NCI-H446 treated with DMSO at 0.1 percent for 48 hours (cell line): ENCODE measurements at regions not wholly inside any gene's neighbourhood (a gene's known extent, or its start where the extent isn't known, plus 50 kb on each side); places are given as distances from the start of the nearest gene placed in this dataset.
"Not testable (repeated sequence)": the region's sequence is repeated elsewhere in the genome, so short reads cannot be mapped to it uniquely, and the experiment has no call there.

ENCODE experiments used
- DNase-seq: peaks from one replicate; lab custom pipeline; 2025; lab: John Stamatoyannopoulos, UW

DNA sequence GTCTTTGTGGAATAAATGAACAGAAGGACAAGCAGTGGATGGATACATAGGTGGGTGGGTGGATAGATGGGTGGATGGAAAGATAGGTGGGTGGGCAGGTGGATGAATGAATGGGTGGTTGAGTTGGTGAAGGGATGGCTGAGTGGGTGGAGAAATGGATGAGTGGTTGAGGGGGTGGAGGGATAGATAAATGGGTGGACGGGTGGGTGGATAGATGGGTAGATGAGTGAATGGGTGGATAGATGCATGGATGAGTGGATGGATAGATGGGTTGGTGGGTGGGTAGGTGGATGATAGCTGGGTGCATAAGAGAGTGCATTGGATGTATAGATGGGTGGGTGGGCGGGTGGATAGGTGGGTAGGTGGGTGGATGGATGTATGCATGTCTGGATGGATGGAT lies 63.5 kb downstream of the UNC93B1 start:
- not testable (repeated sequence) for DNase-seq

DNA sequence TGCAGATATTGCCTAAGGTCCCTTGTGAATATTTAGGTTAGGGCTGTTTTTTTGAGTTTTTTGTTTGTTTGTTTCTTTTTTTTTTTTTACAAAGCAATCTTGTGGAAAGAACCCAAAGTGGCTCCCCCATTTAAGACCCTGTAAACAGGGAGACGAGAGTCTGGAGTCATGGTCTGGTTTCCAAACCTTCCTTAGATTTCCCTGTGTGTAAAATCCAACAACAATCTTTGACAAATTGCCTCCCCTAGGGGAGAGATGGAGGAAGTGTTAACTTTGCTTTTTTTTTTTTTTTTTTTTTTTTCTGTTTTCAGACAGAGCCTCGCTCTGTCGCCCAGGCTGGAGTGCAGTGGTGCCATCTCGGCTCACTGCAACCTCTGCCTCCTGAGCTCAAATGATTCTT lies 64.9 kb downstream of the UNC93B1 start:
- DNase-seq = not testable (repeated sequence)

DNA sequence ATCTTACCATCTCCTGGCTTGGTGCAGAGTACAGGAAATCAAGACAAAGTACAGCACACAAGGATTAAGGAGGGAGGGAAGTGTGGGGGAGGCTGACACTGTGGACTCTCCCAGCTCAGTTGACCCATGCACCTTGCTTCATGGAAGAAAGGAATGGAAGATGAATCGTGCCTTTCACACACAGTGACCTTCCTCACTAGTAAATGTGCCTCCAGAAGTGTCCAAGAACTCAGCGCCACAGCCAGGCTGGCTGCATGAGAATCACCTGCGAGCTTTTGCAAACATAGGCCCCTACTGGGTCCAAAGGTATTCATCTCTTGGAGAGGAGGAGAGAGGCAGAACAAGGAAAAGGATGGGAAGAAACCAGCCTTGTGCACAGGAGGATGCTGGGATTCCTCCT lies 65.5 kb downstream of the UNC93B1 start:
- DNase-seq = not testable (repeated sequence)

GRCh38 chr11:67923565-67923964 lies 80.3 kb downstream of the UNC93B1 start:
- DNase-seq = not testable (repeated sequence)

DNA sequence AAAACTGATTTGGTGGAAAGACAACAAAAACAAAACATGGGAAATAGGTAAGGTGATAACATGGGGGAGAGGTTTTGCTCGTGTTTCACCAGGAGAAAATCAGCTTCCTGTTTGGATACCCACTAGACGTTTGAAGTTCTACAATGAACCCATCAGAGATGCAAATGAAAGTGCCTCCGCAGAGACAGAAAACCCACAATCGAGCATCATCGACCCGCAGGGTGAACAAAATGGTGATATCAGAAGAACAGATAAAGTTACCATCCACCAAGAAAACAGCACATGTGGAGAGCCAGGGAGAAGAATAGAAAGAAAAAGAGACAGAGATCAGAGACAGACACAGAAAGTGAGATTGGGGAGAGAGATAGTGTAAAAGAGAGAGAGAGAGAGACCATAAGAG lies 83.4 kb downstream of the UNC93B1 start:
- DNase-seq = not testable (repeated sequence)

DNA sequence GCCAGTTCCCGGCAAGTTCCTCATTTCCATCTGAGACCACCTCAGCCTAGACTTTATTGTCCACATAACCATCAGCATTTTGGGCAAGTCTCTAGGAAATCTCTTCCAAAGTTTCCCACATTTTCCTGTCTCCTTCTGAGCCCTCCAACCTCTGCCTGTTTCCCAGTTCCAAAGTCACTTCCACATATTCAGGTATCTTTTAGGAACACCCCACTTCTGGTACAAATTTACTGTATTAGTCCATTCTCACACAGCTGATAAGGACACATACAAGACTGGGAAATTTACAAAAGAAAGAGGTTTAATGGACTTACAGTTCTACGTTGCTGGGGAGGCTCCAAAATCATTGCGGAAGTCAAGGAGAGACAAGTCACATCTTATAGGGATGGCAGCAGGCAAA lies 91.7 kb downstream of the UNC93B1 start:
- not testable (repeated sequence) for DNase-seq

DNA sequence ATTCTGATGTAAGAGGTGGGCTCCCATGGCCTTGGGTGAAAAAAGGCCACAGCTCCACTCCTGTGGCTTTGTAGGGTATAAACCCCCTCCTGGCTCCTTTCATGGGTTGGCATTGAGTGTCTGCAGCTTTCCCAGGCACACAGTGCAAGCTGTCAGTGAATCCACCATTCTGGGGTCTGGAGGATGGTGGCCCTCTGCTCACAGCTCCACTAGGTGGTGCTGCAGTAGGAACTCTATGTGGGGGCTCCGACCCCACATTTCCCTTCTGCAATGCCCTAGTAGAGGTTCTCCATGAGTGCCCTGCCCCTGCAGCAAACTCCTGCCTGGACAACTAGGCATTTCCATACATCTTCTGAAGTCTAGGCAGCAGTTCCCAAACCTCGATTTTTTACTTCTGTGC lies 92.7 kb downstream of the UNC93B1 start:
- DNase-seq = not testable (repeated sequence)

GRCh38 chr11:67910803-67911202 lies 93.1 kb downstream of the UNC93B1 start:
- not testable (repeated sequence) for DNase-seq

GRCh38 chr11:67906969-67907368 lies 96.9 kb downstream of the UNC93B1 start:
- not testable (repeated sequence) for DNase-seq

- DNase-seq = not testable (repeated sequence)
Measured at GRCh38 chr11:67899462-67899861, 104.4 kb downstream of the UNC93B1 start.

DNA sequence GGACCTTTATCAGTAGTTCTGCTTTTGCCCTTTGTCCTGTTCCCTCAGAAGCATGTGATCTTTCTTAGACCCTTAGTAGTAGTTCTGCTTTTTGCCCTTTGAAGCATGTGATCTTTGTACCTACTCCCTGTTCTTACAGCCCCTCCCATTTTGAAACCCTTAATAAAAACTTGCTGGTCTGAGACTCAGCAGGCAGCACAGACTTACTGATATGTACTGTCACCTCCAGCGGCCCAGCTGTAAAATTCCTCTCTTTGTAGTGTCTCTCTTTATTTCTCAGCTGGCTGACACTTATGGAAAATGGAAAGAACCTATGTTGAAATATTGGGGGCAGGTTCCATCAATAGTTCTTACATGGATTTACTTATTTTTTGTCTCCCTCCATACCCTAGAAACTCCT lies 110.4 kb downstream of the UNC93B1 start:
- DNase-seq = not testable (repeated sequence)

- not testable (repeated sequence) for DNase-seq
Measured at GRCh38 chr11:67889646-67890045, 114.3 kb downstream of the UNC93B1 start.

GRCh38 chr11:67888056-67888455 lies 115.8 kb downstream of the UNC93B1 start:
- not testable (repeated sequence) for DNase-seq

- not testable (repeated sequence) for DNase-seq
Measured at GRCh38 chr11:67886672-67887071, 117.2 kb downstream of the UNC93B1 start.

DNA sequence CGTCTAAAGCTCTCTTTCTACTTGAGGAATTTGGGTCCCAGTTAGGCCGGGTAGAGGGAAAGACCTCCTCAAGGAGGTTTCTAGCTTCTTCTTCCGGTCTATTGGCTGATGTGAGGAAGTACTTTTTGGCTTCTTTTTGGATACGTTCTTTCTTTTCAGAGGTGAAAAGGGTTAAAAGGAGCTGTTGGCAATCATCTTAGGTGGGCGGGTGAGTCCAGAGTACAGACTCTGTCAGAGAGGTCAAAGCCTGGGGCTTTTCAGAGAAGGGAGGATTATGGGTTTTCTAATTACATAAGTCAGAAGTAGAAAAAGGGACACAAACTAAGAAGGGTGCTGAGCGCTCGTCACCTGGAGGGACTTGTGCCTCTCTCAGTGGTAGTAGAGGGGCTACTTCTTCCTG lies 117.7 kb downstream of the UNC93B1 start:
- DNase-seq = not testable (repeated sequence)

GRCh38 chr11:67885574-67885973 lies 118.3 kb downstream of the UNC93B1 start:
- not testable (repeated sequence) for DNase-seq

DNA sequence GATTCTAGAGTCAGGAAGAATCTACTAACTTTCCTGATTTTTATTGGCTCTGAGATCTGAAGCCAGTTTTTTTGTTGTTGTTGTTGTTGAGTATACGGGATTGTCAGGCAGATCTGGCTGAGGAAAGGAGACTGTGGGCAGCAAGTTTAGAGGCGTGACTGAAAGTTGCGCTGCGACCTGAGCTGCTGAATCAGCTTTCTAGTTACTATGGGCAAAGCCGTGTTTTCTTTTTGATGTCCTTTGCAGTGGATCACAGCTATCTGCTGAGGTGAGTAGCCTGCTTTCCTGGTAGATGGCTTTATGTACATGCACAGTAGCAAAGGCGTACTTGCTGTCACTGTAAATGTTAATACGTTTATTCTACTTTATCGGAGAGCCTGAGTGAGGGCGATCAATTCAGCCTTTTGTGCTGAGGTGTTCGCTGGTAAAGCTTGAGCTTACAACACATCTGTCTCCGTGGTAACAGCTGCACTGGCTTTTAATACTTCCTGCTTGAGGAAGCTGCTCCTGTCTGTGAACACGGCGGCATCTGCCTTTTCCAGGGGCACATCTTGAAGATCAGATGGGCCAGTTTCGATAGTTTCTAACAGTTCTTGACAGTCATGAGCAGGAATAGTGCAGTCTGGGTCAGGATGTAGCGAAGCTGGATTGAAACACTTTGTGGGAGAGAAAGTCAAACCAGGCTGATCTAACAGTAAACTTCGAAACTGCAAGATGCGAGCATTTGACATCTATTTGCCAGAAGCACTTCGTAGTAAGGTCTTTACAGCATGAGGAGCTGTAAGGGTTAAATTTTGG lies 118.9 kb downstream of the UNC93B1 start:
- DNase-seq = not testable (repeated sequence)

- not testable (repeated sequence) for DNase-seq
Measured at GRCh38 chr11:67884073-67884757, 119.7 kb downstream of the UNC93B1 start.

DNA sequence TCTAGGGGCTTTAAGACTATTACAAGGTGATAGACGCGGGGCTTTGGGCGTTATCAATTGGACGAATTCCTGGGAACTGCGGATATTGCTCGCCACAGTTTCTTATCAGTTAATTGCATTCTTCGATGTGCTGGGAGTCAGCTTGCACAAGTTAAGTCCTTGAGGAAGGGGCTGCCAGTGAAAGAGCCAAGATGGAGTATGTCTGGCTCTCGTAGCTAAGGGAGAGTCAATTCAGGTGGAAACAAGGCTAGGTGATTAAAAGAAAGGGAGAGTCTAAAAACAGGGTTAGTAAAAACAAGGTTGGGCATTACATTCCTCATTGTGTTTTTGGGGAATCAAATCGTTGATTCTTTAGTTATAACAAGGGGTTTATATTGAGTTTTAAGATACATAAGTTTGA lies 121.6 kb downstream of the UNC93B1 start:
- not testable (repeated sequence) for DNase-seq

- not testable (repeated sequence) for DNase-seq
Measured at GRCh38 chr11:67881836-67882235, 122.1 kb downstream of the UNC93B1 start.

DNA sequence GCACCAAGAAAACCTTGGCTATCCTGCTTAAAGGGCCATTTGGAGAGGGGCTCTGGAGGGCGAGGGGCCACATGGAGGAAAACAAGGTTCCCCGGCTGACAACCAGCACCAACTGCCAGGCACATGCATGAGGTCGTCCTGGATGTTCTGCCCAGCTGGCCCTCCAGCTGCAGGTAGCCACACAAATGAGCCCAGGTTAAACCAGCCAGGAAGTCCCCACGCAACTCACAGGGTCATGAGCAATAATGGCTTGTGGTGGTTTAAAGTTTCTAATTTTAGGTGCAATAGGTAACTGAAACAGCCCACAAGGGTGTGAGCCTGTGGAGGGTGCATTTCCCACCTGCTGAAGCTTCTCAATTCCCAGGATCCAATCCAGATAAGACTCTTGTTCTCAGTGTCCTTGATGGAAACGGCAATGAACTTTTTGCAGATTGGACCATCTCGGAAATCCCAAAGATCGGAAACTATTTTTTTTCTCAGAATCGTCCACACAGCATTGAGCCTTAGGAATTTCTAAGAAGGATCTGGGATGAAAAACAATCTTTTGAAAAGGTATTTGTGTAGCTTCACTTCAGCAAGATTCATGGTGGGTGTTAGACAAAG lies 123.2 kb downstream of the UNC93B1 start:
- DNase-seq = not testable (repeated sequence)

- not testable (repeated sequence) for DNase-seq
Measured at GRCh38 chr11:67878666-67879065, 125.2 kb downstream of the UNC93B1 start.

GRCh38 chr11:67877316-67877715 lies 126.6 kb downstream of the UNC93B1 start:
- DNase-seq = not testable (repeated sequence)
